ENCODE measurements at regions not wholly inside any gene's neighbourhood (a gene's known extent, or its start where the extent isn't known, plus 50 kb on each side); places are given as distances from the start of the nearest gene placed in this dataset.
A peak's percentile ranks its signal among the peaks of the same experiment; 100 is the strongest.

DNA sequence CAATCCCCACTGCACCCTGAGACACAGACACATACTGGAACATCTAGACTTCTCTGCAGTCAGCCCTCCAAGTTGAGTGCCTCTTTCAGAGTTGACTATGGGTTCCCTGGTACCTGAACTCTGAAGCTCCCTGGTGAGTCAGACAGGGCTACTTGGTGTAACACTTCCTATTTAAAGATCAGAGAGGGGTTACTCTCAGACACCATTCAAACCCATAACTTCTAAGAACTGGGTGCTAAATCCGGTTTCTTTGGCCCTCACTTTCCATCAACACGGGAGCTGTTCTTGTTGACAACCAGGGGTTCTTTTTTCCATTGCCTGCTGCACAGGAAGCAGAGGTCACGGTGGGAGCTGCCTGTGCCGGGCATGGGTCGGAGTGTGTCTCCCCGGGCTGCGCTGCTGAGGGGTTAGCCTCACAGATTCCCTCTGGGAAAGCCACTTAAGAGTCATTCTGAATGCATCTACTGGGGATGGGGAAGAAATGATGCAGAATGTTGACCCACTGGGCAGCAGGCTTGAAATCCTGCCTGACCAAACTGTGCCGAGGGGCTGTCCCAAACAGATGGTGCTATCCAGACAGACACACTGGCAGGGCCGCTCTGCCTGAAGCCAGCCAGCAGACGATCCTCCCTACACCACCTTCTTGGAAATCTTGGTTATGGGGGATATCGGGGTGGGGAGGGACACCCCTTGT is 74.1 kb downstream of the PITPNM2 start:
- no peak for DNase-seq (ENCODE audit: extremely low spot score)
- POLR2A ChIA-PET = interaction anchor here (2.0 kb wide), 1 partner anchor 156 kb away, joined by 6 read pairs; the partner anchor contains the start of genes MPHOSPH9 and MTRFR
- CTCF ChIA-PET = interaction anchor here (0.6 kb wide), 1 partner anchor 8 kb away, joined by 3 read pairs; no protein-coding TSS in a partner anchor
- TF ChIP-seq SP1 (IDR thresholded peaks at IDR 0.05) = no peak
- no peak for TF ChIP-seq TARDBP (IDR thresholded peaks at IDR 0.05)
- TF ChIP-seq FOXM1 (IDR thresholded peaks at IDR 0.05; ENCODE audit: borderline replicate concordance) = no peak
- TF ChIP-seq FOXK2 (IDR thresholded peaks at IDR 0.05) = no peak

DNA sequence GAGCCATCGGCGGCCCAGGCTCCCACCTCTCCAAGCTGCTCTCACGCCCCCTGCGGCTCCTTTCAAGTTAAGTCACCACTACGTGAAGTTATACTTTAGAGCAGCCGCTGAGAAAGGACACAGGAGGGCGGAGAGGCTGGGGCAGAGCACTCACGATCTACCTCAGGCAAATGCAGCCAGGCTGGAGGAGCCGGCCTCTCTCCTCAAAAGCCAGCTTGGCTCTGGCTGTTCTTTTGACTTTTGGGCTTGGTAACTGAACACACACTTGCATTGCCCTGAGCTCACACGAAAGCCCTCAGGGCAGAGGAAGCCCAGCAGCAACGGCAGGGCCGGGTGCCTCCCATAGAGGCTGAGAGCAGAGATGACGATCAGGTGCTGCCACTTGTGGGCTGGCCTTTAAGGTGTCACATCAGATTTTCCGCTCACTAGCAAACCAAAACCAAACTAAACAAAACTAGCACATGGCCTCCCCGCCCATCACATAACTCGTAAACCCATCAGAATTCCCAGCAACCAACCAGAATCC is 75.2 kb downstream of the PITPNM2 start:
- no peak for TF ChIP-seq LEF1 (IDR thresholded peaks at IDR 0.05; ENCODE audit: borderline replicate concordance)
- TF ChIP-seq PKNOX1 (IDR thresholded peaks at IDR 0.05) = peak; percentile 56
- no peak for TF ChIP-seq NFRKB (IDR thresholded peaks at IDR 0.05)
- TF ChIP-seq L3MBTL2 (conservative IDR thresholded peaks at IDR 0.05) = no peak
- TF ChIP-seq CTBP1 (IDR thresholded peaks at IDR 0.05; ENCODE audit: borderline replicate concordance) = no peak
- TF ChIP-seq FOXA1 (IDR thresholded peaks at IDR 0.05) = no peak
- TF ChIP-seq HDGF (IDR thresholded peaks at IDR 0.05; ENCODE audit: borderline replicate concordance) = no peak
- POLR2A ChIA-PET = interaction anchor here (0.8 to 2.0 kb wide), 3 partner anchors 20 to 157 kb away, joined by 3 to 6 read pairs (median 5); partner anchors contain the start of genes MPHOSPH9, MTRFR and OGFOD2
- peak; percentile 62 for DNase-seq (ENCODE audit: extremely low spot score)
- CTCF ChIA-PET = interaction anchor here (0.8 to 1.3 kb wide), 3 partner anchors 11 to 33 kb away, joined by 3 to 6 read pairs (median 3); no protein-coding TSS in a partner anchor

DNA sequence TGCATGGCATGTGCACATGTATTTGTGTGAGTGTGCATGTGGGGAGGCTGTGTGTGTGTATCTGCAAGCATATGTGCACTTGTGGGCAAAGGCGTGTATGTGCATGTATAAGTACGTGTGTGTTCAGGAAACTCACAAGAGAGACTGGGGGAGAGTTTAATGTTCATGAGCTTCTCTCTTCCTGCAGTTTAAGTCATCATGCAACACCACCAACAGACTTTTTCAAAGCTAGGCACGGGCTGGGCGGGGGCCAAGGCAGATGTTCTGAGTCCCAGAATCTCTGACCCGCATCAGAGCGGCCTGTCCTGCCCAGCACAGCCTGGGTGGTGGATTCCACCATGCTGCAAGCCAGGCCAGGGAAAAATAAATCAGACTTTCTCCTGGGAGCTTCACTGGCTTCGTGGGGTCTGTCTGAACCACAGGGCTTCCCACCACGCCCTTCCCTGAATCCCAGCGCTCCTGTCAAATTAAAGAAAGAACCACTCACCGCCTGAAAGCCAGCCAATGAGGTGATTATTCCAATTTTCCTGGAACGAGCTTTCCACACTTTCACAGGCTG is 75.7 kb downstream of the PITPNM2 start:
- TF ChIP-seq ELF4 (IDR thresholded peaks at IDR 0.05) = no peak
- TF ChIP-seq FOXA1 (IDR thresholded peaks at IDR 0.05) = no peak
- TF ChIP-seq NFRKB (IDR thresholded peaks at IDR 0.05) = no peak
- no peak for TF ChIP-seq ARNT (IDR thresholded peaks at IDR 0.05)
- no peak for TF ChIP-seq CTBP1 (IDR thresholded peaks at IDR 0.05; ENCODE audit: borderline replicate concordance)
- TF ChIP-seq HDGF (IDR thresholded peaks at IDR 0.05; ENCODE audit: borderline replicate concordance) = no peak
- POLR2A ChIA-PET = interaction anchor here (0.6 to 2.0 kb wide), 4 partner anchors 11 to 158 kb away, joined by 3 to 6 read pairs (median 4); partner anchors contain the start of genes MPHOSPH9, MTRFR and OGFOD2
- CTCF ChIA-PET = interaction anchor here (0.8 to 1.3 kb wide), 3 partner anchors 11 to 33 kb away, joined by 3 to 6 read pairs (median 3); no protein-coding TSS in a partner anchor
- no peak for DNase-seq (ENCODE audit: extremely low spot score)

DNA sequence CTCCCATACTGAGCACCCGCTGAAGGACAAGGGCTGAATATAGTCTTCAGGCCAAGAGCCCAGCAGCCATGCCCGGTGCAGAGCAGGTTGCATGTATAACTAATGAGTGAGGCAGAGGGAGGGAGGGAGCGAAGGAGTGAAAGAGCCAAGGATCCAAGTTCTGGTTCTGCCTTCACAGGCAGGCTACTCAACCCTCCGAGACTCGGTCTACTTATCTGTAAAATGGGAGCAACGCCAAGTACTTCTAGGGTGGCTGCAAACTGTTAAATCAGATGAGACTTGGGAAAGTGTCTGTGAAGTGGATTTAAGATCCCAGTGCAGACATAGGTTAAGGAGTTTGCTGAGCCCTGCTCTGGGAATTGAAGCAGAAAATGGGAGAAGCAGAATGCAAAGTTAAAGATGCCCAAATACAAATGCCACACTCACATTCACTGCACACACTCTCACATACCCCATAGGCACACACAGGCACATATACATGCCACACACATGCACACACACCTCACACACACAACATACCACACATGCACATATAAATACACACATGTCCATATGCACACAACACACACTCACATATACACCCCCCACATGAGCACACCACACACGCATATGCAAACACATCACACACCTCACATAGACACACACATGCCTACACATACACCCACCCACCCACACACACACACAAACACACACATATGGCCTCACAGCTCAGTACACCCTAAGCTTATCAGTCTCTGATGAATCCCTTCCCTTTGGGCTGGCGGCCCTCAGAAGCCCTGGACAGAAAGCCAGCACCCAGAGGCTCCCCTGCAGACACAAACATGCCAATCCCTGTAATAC is 76.7 kb downstream of the PITPNM2 start:
- DNase-seq (ENCODE audit: extremely low spot score) = no peak
- ChIA-PET POLR2A (interaction anchor here (0.6 kb wide), 1 partner anchor 10 kb away, joined by 3 read pairs; no protein-coding TSS in a partner anchor), CTCF (interaction anchor here (1.3 kb wide), 2 partner anchors 30 to 32 kb away, joined by 3 to 6 read pairs; no protein-coding TSS in a partner anchor)

DNA sequence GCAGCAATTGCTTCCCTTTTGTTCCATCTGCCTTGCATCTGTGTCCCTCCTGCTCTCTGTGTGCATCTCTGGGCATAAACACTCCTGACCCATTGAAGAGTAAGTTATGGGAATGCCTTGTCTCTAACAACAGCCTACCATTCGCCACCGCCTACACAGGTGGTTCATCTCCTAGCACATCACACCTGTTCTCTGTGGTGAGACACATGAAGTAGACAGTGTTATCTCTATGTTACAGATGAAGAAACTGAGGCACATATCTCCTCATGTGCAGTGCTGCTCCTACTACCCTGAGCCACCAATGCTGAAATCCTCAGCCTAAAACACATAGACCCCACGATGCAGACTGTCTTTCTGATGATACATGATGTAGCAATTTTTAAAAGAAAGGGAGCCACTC is 77.6 kb downstream of the PITPNM2 start:
- POLR2A ChIA-PET = no interaction called here
- no peak for DNase-seq (ENCODE audit: extremely low spot score)
- no peak for TF ChIP-seq FOXM1 (IDR thresholded peaks at IDR 0.05; ENCODE audit: borderline replicate concordance)
- TF ChIP-seq SP1 (IDR thresholded peaks at IDR 0.05) = no peak
- no peak for TF ChIP-seq ZNF384 (IDR thresholded peaks at IDR 0.05)
- no peak for TF ChIP-seq TARDBP (IDR thresholded peaks at IDR 0.05)
- TF ChIP-seq L3MBTL2 (conservative IDR thresholded peaks at IDR 0.05) = no peak
- no peak for TF ChIP-seq ARNT (IDR thresholded peaks at IDR 0.05)
- no peak for TF ChIP-seq CTBP1 (IDR thresholded peaks at IDR 0.05; ENCODE audit: borderline replicate concordance)
- no peak for TF ChIP-seq PKNOX1 (IDR thresholded peaks at IDR 0.05)
- TF ChIP-seq FOXA1 (IDR thresholded peaks at IDR 0.05) = no peak
- no peak for TF ChIP-seq LEF1 (IDR thresholded peaks at IDR 0.05; ENCODE audit: borderline replicate concordance)
- TF ChIP-seq HDGF (IDR thresholded peaks at IDR 0.05; ENCODE audit: borderline replicate concordance) = no peak
- no peak for TF ChIP-seq NFRKB (IDR thresholded peaks at IDR 0.05)
- no peak for TF ChIP-seq BHLHE40 (IDR thresholded peaks at IDR 0.05; ENCODE audit: borderline replicate concordance)
- no peak for TF ChIP-seq SUZ12 (IDR thresholded peaks at IDR 0.05)
- no peak for TF ChIP-seq ELF4 (IDR thresholded peaks at IDR 0.05)
- TF ChIP-seq FOXK2 (IDR thresholded peaks at IDR 0.05) = no peak
- CTCF ChIA-PET = no interaction called here

More for the DNA sequence above, 76.7 kb downstream of the PITPNM2 start:
- TF ChIP-seq PKNOX1 (IDR thresholded peaks at IDR 0.05) (no peak), TARDBP (IDR thresholded peaks at IDR 0.05) (no peak), ELF4 (IDR thresholded peaks at IDR 0.05) (no peak), CTBP1 (IDR thresholded peaks at IDR 0.05; ENCODE audit: borderline replicate concordance) (no peak), HDGF (IDR thresholded peaks at IDR 0.05; ENCODE audit: borderline replicate concordance) (no peak), FOXM1 (IDR thresholded peaks at IDR 0.05; ENCODE audit: borderline replicate concordance) (no peak), L3MBTL2 (conservative IDR thresholded peaks at IDR 0.05) (no peak), SUZ12 (IDR thresholded peaks at IDR 0.05) (no peak), SP1 (IDR thresholded peaks at IDR 0.05) (no peak), FOXK2 (IDR thresholded peaks at IDR 0.05) (no peak), ARNT (IDR thresholded peaks at IDR 0.05) (no peak), ZNF384 (IDR thresholded peaks at IDR 0.05) (no peak)

Data from HEK293T (cell line).